ENCODE measurements at regions not wholly inside any gene's neighbourhood (a gene's known extent, or its start where the extent isn't known, plus 50 kb on each side); places are given as distances from the start of the nearest gene placed in this dataset.

DNA sequence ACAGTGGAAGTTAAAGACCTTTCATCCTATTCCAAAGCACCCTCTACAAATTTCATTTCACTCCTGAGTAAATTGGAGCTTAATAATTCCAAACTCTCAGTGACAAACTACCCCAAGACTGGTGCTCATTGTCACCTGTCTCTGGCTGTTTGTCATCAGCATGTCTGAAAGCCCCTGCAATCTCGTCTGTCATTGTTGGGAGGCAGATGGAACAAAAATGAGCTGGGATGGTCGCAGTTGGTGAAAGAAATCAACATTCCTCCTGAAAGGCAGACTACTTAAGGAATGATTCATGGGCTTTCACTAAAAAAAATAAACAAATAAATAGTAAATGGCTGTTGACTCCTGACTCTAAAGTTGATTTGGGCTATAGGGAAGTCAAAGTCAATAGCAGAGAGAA, 69.7 kb upstream of the PALS2 start:
- H3K27ac ChIP-seq: no peak overlapping the region
- no peak for TF ChIP-seq ZFX (IDR thresholded peaks at IDR 0.05; ENCODE audit: borderline replicate concordance)
- TF ChIP-seq, protein P1, sequence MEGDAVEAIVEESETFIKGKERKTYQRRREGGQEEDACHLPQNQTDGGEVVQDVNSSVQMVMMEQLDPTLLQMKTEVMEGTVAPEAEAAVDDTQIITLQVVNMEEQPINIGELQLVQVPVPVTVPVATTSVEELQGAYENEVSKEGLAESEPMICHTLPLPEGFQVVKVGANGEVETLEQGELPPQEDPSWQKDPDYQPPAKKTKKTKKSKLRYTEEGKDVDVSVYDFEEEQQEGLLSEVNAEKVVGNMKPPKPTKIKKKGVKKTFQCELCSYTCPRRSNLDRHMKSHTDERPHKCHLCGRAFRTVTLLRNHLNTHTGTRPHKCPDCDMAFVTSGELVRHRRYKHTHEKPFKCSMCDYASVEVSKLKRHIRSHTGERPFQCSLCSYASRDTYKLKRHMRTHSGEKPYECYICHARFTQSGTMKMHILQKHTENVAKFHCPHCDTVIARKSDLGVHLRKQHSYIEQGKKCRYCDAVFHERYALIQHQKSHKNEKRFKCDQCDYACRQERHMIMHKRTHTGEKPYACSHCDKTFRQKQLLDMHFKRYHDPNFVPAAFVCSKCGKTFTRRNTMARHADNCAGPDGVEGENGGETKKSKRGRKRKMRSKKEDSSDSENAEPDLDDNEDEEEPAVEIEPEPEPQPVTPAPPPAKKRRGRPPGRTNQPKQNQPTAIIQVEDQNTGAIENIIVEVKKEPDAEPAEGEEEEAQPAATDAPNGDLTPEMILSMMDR (IDR thresholded peaks at IDR 0.05): no peak

DNA sequence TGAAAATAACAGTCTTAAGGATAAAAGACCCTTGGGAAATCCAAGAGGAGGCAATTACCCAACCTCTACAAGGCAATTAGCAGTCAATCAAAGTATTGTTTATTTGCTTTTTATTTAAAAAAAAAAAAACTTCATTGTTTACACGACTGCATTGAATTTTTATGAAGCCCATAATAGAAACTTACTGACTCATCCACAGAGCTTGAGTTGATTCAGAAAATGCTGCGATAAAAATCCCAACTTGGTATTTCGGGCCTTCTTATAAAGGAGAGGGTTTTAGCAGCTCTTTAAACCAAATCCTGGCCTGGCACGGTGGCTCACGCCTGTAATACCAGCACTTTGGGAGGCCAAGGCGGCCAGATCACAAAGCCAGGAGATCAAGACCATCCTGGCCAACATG, 69.2 kb upstream of the PALS2 start:
- TF ChIP-seq, protein P1 (IDR thresholded peaks at IDR 0.05): no peak
- no peak for TF ChIP-seq ZFX (IDR thresholded peaks at IDR 0.05; ENCODE audit: borderline replicate concordance)
- H3K27ac ChIP-seq: no peak overlapping the region

DNA sequence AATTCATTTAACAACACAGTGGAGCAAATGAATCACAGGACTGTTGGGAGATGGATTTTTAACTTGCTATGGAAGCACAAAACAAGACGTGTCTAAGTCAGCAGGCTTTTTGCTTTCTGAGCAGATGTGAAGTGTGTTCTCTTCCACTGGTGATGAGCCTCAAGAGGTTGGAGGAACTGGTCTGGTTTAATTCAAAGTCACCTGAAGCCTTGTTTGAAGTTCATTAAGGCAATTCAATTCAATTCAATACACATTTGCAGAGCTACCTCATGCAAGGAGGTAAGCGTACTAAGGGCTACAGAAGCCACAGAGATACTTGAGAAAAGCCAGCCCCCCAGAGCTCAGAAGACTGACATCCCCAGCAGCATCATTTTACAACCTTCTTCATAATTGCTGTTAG, 68.4 kb upstream of the PALS2 start:
- no peak for TF ChIP-seq ZFX (IDR thresholded peaks at IDR 0.05; ENCODE audit: borderline replicate concordance)
- TF ChIP-seq, protein P1 (IDR thresholded peaks at IDR 0.05): no peak
- no peak overlapping the region for H3K27ac ChIP-seq

DNA sequence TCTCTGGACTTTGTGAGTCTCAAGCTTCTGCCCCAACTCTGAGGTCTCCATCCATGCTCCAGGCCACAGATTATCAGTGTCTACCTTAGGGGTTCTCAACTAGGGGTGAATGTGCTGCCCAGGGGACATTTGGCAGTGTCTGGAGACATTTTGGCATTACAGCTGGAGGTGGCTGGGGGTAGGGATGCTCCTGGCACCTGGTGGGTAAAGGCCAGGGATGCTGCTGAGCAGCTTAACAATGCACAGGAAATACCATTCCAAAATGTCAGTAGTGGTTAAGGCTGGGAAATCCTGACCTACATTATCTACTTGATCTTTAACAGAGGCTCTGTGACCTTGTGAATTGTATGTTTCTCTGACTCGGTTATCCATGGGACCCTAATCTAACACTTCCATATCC, 67.3 kb upstream of the PALS2 start:
- H3K27ac ChIP-seq: no peak overlapping the region
- TF ChIP-seq, protein P1 (IDR thresholded peaks at IDR 0.05): no peak
- no peak for TF ChIP-seq ZFX (IDR thresholded peaks at IDR 0.05; ENCODE audit: borderline replicate concordance)

DNA sequence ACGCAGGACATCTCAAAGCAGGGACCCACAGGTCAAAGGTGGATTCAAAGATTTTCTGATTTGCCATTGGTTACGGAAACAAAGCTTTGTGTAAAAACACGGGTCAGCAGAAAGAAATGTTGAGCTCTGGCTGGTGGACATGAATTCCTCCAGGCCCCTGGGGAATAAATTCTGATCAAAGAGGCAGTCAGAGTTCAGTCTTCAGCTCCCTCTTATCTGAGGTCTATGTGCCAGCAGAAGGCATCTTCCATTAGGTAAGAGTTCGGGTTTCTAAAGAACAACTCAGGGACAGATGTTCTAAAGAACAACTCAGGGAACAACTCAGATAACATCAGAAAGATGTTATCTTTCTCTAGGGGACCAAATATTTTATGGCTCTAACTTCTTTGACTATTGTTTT, 64.9 kb upstream of the PALS2 start:
- no peak overlapping the region for H3K27ac ChIP-seq
- TF ChIP-seq ZFX (IDR thresholded peaks at IDR 0.05; ENCODE audit: borderline replicate concordance): no peak
- TF ChIP-seq, protein P1 (IDR thresholded peaks at IDR 0.05): no peak

DNA sequence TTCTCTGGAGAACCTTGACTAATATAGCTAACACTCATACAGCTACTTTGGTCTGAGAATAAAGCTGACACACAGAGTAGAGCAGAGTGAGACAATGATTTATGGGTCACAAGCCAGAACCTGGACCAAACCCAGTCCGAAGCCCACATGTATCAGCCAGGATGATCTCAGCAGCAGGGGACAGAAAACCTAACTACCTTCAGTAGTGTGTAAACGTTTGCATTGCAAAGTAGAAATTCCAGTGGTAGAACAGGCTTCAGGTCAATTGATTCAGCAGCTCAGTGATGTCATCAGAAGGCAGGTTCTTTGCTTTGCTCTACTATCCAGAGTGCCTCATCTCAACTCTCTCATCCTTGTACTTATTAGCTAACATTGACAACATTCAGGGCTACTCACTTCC, 62.5 kb upstream of the PALS2 start:
- TF ChIP-seq, protein P1 (IDR thresholded peaks at IDR 0.05): no peak
- TF ChIP-seq ZFX (IDR thresholded peaks at IDR 0.05; ENCODE audit: borderline replicate concordance): no peak

DNA sequence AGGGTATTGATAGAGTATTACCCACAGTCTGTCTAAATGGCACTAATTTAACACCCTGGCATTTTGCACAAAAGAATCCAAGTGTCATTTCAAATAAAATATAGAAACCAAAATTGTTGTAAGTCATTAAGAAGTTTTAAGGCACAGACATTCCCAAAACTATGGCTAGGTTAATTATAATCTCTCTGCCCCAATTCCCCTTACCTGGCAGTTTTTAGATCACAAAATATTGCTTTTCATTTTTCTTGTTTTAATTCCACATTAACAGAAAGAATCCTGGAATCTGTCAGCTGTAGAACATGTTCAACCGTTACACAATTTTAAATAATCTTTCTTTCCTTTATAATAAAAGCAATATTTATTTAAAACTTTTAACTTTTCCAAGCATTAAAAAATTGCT, 56.1 kb upstream of the PALS2 start:
- H3K27ac ChIP-seq: no peak overlapping the region
- TF ChIP-seq, protein P1 (IDR thresholded peaks at IDR 0.05): no peak
- TF ChIP-seq ZFX (IDR thresholded peaks at IDR 0.05; ENCODE audit: borderline replicate concordance): no peak

More for the DNA sequence above, 62.5 kb upstream of the PALS2 start:
- no peak overlapping the region for H3K27ac ChIP-seq

Data from 22Rv1 (cell line).